ENCODE measurements at regions not wholly inside any gene's neighbourhood (a gene's known extent, or its start where the extent isn't known, plus 50 kb on each side); places are given as distances from the start of the nearest gene placed in this dataset.

DNA sequence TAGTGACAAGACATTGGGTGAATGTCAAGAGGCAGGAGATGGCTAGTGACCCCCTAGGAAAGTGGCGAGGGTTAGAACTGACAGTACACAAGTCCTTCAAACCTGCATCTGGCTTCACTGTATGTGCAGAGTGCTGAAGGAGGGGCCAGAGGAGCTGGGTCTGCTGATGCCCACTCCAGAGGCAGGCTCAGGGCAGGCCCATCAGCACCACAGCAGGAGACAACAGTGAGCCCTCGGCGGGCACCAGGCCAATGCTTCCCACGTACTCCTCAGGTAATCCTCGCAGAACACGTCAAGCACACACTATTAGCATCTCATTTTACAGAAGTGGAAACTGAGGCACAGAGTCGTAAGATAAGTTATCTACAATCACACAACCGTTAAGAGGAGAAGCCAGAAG is 76.1 kb upstream of the SH3PXD2B start:
- TF ChIP-seq, protein P1, sequence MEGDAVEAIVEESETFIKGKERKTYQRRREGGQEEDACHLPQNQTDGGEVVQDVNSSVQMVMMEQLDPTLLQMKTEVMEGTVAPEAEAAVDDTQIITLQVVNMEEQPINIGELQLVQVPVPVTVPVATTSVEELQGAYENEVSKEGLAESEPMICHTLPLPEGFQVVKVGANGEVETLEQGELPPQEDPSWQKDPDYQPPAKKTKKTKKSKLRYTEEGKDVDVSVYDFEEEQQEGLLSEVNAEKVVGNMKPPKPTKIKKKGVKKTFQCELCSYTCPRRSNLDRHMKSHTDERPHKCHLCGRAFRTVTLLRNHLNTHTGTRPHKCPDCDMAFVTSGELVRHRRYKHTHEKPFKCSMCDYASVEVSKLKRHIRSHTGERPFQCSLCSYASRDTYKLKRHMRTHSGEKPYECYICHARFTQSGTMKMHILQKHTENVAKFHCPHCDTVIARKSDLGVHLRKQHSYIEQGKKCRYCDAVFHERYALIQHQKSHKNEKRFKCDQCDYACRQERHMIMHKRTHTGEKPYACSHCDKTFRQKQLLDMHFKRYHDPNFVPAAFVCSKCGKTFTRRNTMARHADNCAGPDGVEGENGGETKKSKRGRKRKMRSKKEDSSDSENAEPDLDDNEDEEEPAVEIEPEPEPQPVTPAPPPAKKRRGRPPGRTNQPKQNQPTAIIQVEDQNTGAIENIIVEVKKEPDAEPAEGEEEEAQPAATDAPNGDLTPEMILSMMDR (conservative IDR thresholded peaks at IDR 0.05; ENCODE audit: low read depth, low read length), result no peak
- no peak for DNase-seq (ENCODE audit: low read depth)
- no peak overlapping the region for H3K4me3 ChIP-seq (ENCODE audit: low read depth, low read length)

DNA sequence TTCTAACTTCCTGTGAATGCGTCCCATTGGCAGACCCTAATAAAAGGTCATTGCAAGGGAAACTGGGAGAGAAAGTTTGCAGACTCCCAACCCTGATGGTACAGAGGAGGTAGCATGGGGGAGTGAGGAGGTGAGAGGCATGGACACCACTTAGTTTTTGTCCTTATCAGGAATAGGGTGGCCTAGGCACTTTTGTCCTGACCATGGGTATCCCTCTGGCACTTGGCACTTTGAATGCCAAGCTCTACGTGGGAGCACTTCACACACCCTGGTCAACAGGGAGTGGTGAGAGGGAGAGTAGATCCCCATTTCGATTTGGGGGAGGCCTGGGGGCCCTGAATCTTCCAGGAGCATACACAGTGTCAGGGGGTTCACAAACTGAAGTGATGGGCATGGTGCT is 75.6 kb upstream of the SH3PXD2B start:
- DNase-seq (ENCODE audit: low read depth), result no peak
- no peak overlapping the region for H3K4me3 ChIP-seq (ENCODE audit: low read depth, low read length)
- TF ChIP-seq, protein P1 (conservative IDR thresholded peaks at IDR 0.05; ENCODE audit: low read depth, low read length), result no peak

- TF ChIP-seq, protein P1 (conservative IDR thresholded peaks at IDR 0.05; ENCODE audit: low read depth, low read length), result no peak
- no peak for DNase-seq (ENCODE audit: low read depth)
- no peak overlapping the region for H3K4me3 ChIP-seq (ENCODE audit: low read depth, low read length)
Observed at GRCh38 chr5:172528440-172528839, 74.1 kb upstream of the SH3PXD2B start.

DNA sequence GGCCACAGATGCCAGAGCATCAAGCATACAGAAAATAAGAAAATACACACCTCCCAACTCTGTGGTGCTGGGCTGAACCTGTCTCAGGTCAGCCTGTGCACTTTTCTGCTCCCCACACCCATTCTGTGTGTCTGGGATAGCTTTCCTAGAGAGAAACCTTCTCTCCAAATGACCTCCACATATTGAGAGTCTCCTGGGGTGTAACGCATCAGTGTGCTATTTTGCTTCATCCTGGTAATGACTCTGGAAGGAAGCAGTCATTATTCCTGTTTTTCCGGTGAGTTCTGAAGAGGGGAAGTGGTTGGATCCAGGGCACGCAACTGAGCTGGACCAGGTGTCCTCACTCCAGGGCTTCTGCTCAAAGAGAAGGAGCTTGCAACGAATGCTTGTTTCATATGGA is 73.2 kb upstream of the SH3PXD2B start:
- DNase-seq (ENCODE audit: low read depth), result no peak
- TF ChIP-seq, protein P1 (conservative IDR thresholded peaks at IDR 0.05; ENCODE audit: low read depth, low read length), result no peak
- H3K4me3 ChIP-seq (ENCODE audit: low read depth, low read length), result no peak overlapping the region

- TF ChIP-seq, protein P1 (conservative IDR thresholded peaks at IDR 0.05; ENCODE audit: low read depth, low read length), result no peak
- no peak for DNase-seq (ENCODE audit: low read depth)
- H3K4me3 ChIP-seq (ENCODE audit: low read depth, low read length), result no peak overlapping the region
Observed at GRCh38 chr5:172525996-172526360, 71.7 kb upstream of the SH3PXD2B start.

- H3K4me3 ChIP-seq (ENCODE audit: low read depth, low read length), result no peak overlapping the region
- DNase-seq (ENCODE audit: low read depth), result no peak
- TF ChIP-seq, protein P1 (conservative IDR thresholded peaks at IDR 0.05; ENCODE audit: low read depth, low read length), result no peak
Observed at GRCh38 chr5:172525307-172525995, 71.1 kb upstream of the SH3PXD2B start.

GRCh38 chr5:172524573-172525021 is 70.3 kb upstream of the SH3PXD2B start:
- TF ChIP-seq, protein P1 (conservative IDR thresholded peaks at IDR 0.05; ENCODE audit: low read depth, low read length), result no peak
- no peak overlapping the region for H3K4me3 ChIP-seq (ENCODE audit: low read depth, low read length)
- no peak for DNase-seq (ENCODE audit: low read depth)
